HG03442 (cell line): ENCODE measurements at regions not wholly inside any gene's neighbourhood (a gene's known extent, or its start where the extent isn't known, plus 50 kb on each side); places are given as distances from the start of the nearest gene placed in this dataset.
A peak's percentile ranks its signal among the peaks of the same experiment; 100 is the strongest.
"Not testable (repeated sequence)": the region's sequence is repeated elsewhere in the genome, so short reads cannot be mapped to it uniquely, and the experiment has no call there.

ENCODE experiments used
- ATAC-seq: cut with Tn5 transposase; IDR thresholded peaks from one replicate; pipeline ENCODE4 v1.9.1; 2021; ENCODE audit warnings: mild to moderate bottlenecking, moderate library complexity; ENCODE audit not compliant: unreplicated experiment

DNA sequence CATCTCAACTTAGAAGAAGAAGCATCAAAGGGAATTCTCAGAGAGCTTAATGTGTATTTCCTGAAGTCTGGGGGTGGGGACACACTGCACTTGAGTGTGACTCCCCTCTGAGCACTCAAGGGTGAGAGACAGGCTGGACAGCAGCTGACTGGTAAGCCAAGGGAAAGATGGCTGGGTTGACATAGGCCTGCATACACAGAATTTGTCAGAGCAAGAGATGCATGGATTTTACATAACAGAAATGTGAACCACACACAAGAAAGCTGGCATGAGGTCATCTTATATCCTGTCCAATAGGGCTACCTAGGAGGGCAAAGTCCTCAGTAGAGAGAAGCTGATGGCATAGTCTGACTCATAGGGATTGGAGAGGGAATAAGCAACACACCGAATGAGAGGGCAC, 114.3 kb upstream of the EPB41L4A start:
- ATAC-seq: peak; percentile 50

DNA sequence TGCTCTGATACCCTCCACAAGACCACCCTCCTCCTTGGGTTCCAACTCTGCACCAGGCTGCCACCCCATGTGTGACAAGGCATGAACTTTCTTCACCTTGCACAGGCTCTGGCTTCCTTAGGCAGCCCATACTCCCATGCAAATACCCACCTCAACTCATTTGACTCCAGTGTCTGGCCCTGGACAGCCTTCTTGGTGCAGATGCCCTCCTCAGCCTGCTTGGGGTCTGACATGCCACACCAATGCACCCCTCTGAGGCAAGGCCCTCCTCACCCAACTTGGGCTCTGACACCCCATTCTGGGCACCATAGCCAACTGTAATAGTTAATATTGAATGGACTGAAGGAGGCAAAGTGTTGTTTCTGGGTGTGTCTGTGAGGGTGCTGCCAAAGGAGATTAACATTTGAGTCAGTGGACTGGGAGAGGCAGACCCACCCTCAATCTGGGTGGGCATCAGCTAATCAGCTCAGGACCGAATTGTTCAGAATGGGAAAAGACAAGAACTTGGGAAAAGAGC, 115.0 kb upstream of the EPB41L4A start:
- ATAC-seq: no peak

DNA sequence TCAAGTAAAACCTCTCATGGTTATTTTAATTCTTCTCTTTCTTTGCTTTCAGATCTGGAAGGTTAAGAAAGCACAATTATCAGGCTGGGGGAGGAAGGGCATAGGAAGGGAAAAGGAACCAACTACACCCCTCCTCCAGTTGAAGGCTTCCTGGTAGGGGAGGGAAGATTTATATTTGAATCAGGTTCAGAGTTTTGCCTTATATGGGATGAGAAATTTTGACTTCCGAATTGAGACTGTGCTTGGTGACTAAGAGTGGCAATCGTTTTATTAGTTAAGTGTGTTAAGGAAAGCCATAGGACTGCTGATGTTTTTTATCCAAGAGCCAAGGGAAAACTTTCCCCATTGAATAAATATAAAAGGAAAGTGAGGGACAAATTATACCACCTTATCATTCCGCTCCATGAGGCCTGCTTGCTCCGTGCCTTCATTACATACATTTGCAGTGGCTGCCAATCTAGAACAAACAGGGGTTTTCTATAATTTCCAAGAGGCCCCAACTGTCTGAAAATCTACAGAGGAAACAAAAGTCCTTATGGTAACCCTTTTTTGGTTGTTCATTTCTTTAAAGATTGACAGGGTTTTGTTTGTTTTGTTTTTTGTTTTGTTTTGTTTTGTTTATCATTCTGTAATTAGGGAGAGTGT, 115.7 kb upstream of the EPB41L4A start:
- ATAC-seq: no peak

DNA sequence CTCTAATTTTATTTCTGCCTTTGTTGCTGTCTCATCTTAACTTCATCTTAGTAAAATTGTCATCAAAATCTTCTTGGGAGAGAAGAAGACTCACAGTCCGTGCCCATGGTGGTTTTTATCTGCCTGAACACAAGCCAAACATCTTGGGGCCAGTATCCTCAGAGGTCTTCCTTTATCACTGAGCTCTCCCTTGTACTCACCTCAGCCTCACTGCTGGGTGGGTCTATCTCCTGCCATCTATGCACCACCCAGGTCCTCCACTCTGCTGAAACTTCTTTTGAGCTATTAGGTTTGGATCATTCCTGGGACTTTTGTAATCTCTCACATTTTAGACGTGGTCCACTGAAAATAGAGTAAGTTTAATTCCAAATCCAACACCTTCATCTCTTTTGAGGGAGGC, 116.3 kb upstream of the EPB41L4A start:
- ATAC-seq: no peak

DNA sequence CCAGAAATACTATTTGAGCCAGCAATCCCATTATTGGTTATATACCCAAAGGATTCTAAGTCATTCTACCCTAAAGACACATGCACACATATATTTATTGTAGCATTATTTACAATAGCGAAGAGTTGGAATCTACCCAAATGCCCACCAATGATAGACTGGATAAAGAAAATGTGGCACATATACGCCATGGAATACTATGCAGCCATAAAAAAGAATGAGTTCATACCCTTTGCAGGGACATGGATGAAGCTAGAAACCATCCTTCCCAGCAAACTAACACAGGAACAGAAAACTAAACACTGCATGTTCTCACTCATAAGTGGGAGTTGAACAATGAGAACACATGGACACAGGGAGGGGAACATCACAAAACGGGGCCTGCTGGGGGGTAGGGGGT, 125.5 kb upstream of the EPB41L4A start:
- ATAC-seq: not testable (repeated sequence)

DNA sequence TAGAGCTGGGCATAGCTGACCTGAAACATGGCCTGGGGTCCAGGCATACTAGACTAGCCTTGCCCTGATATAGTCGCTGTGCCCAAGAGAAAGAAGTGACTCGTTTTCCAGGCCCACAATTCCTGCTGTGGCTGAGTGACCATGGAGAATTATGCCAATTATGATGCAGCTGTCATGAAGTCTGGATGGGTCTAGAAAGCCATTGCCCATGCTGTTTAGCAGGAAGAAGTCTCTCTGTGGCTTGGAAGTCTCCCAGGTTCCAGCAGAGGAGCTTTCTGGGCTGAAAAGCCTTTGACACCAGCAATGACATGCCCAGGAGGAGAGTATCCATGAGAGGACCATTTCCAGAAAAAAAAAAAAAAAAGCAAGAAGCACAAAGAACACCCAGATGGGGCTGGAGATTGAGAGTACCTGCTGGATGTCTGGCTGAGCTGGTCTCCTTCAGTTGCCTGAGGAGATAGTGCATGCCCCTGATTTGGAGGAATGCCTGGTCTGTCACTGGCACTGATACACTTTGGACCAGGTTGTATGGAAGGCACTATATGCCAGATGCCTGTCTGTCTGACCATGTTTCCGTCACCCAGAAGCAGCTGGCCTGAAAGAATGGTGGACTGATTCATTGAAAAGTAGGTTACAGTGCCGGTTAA, 128.0 kb upstream of the EPB41L4A start:
- no peak for ATAC-seq

DNA sequence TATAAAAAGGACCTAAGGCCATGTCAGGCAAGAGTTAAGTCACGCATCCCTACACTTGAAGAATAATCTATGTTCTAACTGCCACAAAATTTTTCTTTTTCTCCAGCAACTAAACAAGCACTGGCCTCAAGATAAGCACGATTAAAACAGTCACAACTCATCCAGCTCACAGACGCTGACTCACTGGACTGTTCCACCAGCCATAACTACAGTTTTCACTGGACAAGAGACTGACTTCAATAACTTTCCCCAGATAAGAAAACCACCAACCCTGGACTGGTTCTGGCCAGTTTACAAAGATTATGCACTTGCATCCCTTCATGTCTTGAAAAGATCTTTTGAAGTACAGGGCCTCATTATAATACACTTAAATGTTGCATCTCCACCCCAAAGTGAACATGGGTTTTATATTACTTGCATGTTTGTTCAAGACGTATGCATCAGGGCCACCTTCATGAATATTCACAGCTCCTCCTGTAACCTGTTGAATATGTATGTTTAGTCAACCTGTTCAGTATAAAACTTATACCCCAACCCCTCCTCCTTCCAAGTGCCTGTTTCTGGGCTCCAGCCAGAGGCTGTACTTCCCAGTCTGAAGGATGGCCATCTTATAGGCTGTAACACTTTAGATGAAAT, 129.3 kb upstream of the EPB41L4A start:
- ATAC-seq: no peak

DNA sequence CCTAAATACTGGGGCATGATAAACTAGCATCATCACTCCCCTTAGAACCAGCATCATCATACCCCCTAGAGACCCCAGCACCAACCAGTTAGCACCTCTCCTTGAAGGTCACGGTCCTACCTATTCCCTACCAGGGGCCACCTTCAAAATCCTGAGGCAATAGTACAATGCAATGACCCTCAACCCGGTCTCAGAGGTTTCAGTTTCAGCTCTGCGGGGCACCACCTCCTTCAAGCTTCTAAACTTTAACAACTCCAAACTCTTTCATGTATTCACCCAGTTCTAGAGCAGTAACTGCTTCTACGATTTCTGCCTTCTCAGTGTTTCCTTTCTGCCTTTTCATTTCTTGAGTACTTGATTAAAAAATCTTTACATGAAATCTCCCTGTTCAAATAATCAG, 130.1 kb upstream of the EPB41L4A start:
- ATAC-seq: no peak

DNA sequence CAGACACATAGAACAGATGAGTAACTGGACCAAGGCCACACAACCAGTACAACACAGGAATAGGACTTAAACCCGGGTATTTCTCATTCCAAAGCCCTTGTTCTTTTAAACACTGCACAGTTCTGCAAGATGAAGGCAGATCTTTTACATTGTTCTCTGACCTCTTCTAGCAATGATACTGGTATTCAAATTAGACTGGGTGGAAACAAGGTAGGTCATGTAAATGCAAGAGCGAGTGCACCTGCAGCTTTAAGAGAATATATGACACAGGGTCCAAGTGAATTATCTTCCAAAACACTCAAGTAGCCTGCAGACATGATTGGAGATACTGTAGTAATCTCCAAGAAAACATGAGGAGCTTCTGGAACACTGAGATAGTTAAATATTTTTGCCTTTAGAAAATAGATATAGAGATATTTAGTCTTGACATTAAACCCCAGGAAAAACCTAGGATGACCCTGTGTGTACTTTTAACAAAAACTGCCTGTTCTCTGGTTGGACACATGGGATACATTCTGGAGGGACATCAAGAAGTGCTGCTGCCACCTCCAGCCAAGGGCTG, 130.6 kb upstream of the EPB41L4A start:
- ATAC-seq: no peak

DNA sequence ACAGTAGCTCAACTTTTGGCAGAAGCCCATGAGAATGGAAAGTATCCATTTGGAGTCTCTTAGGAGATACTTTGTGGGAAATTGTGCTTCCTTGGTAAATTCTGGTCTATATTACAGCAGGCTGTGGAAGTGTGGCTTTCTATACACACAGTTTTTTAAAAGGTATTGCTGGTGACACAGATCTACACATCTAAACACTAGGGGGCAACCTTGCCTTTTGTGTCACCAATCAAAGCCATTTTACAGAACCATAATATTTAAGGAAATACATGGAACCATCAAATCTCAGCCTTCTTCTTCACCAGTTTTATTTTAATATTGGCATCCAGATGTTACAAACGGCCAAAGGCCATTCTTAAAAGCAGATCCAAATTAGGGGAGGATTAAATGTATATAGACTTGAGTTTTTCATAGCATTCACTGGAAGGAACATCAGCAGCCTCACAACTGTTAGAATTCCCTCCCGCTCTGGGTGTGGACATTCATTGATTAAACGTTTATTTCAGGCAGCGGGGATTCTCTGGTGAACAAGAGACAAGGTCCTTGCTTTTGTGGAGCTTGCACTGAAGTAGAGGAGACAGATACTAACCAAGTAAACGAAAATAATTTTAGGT, 132.4 kb upstream of the EPB41L4A start:
- peak; percentile 50 for ATAC-seq

DNA sequence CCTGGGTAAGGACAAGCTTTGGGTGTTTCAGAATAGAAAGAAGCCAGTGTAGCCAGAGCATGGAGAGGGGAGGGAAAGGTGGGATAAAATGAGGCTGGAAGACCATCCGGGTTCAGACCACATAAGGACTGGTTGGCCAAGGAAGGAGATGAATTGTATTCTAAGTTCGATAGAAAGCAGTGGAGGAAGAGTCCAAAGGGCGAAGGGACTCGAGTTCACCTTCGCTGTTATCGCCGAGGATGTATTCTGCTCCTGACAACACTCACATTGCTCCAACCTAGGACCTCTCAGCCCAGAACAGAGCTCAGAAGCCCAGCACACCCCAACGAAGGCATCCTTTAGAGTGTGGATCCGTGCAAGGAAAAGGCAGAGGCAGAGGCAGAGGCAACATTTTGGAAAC, 133.1 kb upstream of the EPB41L4A start:
- no peak for ATAC-seq

DNA sequence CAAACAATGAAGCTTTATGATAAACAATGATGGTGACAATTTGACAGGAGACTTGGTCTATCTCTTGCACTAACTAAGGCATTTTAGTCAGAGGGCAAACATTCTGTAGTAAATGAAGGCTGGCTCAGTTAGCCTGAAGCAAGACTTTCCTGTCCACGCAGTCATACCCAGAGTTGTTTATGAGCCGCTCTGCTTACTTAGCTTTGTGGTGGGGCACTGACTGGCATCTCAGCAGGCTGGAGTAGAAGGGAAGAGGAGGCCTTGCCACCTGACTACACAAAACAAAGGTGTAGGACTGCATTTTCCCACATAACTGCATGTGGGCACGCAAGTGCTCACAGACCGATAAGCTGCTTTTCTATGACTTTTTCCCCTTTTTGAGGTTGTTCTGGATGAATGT, 133.7 kb upstream of the EPB41L4A start:
- no peak for ATAC-seq

DNA sequence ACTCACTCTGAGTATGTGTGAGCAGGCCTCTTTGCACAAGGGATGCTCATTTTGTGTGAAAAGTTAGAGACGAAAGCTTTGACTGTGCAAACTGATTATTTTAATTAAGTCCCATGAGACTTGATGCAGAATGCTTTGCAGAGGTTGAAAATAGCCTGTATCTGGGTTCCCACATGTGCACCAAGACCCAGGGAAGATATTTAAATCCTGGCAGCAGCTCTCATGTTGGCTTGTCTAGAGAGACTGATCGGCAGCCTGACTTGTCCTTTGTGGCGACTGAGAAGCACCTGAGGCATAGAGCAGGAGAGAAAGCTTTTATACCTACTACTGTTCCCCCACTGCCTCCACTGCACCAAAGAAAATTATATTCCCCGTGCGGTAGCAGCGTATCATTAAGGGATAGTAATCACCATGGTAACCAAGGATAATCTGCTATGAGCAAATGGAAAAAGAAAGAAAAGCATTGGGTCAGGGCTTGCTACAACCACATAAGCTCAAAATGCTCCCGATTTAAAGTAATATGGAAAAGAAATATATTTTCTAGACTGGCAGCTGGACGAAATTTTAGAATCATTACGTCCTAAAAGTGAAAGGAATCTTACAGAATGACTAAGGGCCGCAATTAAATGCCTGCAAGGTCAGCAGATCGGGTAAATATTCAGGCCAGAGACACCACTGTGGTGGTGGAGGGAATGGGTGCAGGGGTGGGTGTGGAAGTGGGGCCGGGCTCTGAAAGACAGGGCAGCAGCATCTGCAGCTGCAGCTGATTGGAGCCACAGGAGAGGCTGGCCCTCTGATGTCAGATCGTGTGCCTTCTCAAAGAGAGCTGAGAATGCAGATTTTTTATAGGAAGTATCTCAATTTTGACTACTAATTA, 135.3 kb upstream of the EPB41L4A start:
- ATAC-seq: no peak

DNA sequence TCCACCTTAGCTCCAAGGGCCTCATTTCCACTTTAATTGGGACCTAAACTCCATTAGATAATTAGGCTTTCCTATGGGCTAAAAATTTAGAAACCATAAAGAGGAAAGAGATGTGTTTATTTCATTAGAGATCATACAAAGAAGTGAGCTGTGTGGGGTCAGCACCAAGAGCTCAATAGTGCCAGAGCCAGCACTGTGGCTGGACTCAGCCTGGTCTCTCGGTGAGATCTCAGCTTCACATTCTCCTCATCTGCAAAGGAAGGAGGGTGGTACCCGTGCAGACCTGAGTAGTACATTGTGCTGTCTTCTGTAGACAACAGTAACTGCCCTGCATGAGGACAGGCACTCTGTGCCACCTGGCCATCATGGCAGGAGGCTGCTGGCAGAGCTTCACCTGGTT, 136.1 kb upstream of the EPB41L4A start:
- ATAC-seq: no peak

DNA sequence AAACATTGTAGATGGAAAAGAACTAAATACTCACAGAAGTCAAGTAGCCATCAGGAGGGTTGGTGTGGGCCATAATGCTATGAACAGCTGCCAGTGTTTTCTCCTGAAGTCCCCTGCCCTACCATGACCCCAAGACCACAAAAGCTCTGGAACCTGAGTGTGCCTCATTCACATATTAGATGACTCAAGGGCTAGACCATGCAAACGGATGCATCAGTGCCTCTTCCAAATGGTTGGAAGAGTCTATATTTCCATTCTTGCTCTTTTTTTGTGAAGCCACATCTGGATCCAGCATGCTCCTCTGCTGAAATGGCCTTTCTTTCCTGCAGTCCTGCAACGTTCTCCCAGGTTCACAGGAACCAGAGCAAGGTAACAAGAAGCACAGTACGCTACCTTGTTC, 136.6 kb upstream of the EPB41L4A start:
- ATAC-seq: no peak

DNA sequence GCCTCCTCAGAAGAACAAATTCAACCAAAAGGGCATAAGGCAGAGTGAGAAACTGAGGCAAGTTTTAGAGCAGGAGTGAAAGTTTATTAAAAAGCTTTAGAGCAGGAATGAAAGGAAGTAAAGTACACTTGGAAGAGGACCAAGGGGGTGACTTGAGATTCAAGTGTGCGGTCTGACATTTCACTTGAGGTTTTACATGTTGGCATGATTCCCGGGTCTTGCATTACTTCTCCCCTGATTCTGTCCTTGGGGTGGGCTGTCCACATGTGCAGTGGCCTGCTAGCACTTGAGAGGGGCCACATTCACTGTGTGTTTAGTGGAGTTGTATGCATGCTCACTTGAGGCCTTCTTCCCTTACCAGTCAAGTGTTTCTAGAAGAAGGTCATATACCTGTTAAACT, 140.4 kb upstream of the EPB41L4A start:
- ATAC-seq: not testable (repeated sequence)

DNA sequence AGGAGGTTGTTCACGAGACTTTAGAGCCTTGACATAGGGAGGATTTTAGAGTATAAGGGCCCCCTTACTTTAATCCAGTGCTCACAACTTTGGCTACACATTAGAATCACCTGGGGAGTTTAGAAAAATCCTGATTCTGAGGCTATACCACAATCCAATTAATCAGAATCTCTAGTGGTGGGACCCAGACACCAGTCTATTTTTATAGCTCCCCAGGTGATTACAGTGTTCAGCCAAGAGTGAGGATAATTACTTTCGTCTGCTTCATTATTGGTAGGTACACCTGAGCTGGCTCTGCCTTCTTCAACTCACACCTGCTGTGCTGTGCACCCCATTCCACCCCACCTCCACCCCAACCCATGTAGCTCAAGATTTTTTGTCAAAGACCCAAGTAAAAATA, 141.3 kb upstream of the EPB41L4A start:
- no peak for ATAC-seq

DNA sequence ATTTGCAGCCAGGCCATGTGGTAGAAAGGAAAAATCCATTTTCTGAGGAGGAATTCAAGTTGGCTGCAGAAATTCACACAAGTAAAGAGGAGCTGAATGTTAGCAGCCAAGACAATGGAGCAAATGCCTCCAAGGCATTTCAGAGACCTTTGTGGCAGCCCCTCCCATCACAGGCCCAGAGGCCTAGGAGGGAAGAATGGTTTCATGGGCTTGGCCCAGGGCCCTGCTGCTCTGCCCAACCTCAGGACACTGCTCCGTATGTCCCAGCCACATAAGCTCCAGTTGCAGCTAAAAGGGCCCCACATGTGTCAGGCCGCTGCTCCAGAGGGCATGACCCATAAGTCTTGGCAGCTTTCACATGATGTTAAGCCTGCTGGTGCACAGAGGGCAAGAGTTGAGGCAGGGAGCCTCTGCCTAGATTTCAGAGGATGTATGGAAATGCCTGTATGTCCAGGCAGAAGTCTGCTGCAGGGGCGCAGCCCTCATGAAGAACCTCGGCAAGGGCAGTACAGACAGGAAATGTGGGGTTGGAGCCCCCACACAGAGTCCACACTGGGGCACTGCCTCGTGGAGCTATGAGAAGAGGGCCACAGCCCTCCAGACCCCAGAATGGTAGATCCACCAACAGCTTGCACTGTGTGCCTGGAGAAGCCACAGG, 144.2 kb upstream of the EPB41L4A start:
- no peak for ATAC-seq

DNA sequence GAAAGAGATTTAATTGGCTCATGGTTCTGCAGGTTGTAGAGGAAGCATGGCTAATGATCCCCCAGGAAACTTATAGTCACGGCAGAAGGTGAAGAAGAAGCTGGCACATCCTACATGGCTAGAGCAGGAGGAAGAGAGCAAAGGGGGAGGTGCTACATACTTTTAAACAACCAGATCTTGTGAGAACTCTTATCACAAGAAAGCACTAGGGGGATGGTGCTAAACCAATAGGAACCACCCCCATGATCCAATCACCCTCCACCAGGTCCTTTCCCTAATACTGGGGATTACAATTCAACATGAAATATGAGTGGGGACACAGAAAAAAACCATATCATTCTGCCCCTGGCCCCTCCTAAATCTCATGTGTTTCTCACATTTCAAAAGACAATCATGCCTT, 147.2 kb upstream of the EPB41L4A start:
- ATAC-seq: no peak

DNA sequence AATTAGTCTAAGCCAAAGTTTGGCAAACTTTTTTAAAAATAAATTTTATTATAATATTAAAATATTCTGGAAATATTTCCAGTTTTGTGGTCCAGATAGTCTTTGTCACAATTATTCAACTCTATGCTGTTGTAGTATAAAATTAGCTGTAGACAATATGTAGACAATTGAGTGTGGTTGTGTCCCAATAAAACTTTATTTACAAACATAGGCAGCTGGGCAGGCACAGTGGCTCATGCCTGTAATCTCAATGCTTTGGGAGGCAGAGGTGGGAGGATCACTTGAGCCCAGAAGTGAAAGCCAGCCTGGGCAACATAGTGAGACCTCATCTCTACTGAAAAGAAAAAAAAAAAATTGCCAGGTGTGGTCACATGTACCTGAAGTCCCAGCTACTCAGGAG, 150.5 kb upstream of the EPB41L4A start:
- no peak for ATAC-seq
